Panc1 (cell line): ENCODE measurements at regions not wholly inside any gene's neighbourhood (a gene's known extent, or its start where the extent isn't known, plus 50 kb on each side); places are given as distances from the start of the nearest gene placed in this dataset.

ENCODE experiments used
- POLR2AphosphoS5 ChIP-seq: IDR thresholded peaks from 2 replicates; pipeline ENCODE4 v1.6.1; 2012; ENCODE audit warnings: mild to moderate bottlenecking, low read depth, low read length, moderate library complexity
- SIN3A ChIP-seq: IDR thresholded peaks from 2 replicates; pipeline ENCODE4 v1.6.1; 2012; ENCODE audit warnings: low read depth, mild to moderate bottlenecking, low read length, moderate library complexity, borderline replicate concordance; ENCODE audit not compliant: insufficient read depth
- TCF7L2 ChIP-seq: IDR thresholded peaks from 2 replicates; pipeline ENCODE4 v1.6.1; 2011; ENCODE audit warnings: mild to moderate bottlenecking, low read depth, low read length, inconsistent platforms
- TF ChIP-seq, protein P1 (sequence below): fragments of 450-650 bp; IDR thresholded peaks from 2 replicates; pipeline ENCODE4 v1.5.1; 2017; ENCODE audit warnings: mild to moderate bottlenecking
- TF ChIP-seq, protein P2 (sequence below), 2 experiments: IDR thresholded peaks; 2 replicates each; pipeline ENCODE4 v1.6.1; 2011 to 2012; ENCODE audit warnings: low read depth in 2 of 2, control low read depth in 1 of 2, low read length in 1 of 2, mild to moderate bottlenecking in 1 of 2, moderate library complexity in 1 of 2; ENCODE audit not compliant: insufficient read depth in 1 of 2

DNA sequence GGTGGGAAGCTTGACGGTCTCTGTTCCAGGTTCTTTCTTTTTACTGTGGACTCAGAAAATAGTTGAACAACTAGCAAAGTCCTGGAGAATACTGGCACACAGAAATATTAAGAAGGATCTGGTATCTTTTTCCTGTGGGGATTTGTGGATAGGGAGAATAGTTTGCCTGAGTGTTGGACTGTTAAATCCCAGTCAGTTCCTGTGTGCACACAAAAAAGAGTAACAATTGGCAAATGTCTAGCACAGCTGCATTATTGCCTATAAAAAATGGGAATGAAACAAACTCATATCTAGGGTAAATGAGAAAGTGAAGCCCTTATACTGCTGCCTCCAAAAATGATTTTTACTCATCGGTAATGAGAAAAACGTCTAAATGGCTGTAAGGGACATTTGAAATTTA is 828.2 kb downstream of the JRKL start:
- TF ChIP-seq POLR2AphosphoS5 (no peak), TCF7L2 (no peak), SIN3A (no peak)
- TF ChIP-seq, protein P1, sequence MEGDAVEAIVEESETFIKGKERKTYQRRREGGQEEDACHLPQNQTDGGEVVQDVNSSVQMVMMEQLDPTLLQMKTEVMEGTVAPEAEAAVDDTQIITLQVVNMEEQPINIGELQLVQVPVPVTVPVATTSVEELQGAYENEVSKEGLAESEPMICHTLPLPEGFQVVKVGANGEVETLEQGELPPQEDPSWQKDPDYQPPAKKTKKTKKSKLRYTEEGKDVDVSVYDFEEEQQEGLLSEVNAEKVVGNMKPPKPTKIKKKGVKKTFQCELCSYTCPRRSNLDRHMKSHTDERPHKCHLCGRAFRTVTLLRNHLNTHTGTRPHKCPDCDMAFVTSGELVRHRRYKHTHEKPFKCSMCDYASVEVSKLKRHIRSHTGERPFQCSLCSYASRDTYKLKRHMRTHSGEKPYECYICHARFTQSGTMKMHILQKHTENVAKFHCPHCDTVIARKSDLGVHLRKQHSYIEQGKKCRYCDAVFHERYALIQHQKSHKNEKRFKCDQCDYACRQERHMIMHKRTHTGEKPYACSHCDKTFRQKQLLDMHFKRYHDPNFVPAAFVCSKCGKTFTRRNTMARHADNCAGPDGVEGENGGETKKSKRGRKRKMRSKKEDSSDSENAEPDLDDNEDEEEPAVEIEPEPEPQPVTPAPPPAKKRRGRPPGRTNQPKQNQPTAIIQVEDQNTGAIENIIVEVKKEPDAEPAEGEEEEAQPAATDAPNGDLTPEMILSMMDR, result no peak
- TF ChIP-seq, protein P2, sequence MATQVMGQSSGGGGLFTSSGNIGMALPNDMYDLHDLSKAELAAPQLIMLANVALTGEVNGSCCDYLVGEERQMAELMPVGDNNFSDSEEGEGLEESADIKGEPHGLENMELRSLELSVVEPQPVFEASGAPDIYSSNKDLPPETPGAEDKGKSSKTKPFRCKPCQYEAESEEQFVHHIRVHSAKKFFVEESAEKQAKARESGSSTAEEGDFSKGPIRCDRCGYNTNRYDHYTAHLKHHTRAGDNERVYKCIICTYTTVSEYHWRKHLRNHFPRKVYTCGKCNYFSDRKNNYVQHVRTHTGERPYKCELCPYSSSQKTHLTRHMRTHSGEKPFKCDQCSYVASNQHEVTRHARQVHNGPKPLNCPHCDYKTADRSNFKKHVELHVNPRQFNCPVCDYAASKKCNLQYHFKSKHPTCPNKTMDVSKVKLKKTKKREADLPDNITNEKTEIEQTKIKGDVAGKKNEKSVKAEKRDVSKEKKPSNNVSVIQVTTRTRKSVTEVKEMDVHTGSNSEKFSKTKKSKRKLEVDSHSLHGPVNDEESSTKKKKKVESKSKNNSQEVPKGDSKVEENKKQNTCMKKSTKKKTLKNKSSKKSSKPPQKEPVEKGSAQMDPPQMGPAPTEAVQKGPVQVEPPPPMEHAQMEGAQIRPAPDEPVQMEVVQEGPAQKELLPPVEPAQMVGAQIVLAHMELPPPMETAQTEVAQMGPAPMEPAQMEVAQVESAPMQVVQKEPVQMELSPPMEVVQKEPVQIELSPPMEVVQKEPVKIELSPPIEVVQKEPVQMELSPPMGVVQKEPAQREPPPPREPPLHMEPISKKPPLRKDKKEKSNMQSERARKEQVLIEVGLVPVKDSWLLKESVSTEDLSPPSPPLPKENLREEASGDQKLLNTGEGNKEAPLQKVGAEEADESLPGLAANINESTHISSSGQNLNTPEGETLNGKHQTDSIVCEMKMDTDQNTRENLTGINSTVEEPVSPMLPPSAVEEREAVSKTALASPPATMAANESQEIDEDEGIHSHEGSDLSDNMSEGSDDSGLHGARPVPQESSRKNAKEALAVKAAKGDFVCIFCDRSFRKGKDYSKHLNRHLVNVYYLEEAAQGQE (IDR thresholded peaks at IDR 0.05; ENCODE audit: insufficient read depth in 1 of 2, low read depth in 2 of 2, low read length in 1 of 2), result no peak
